Astrocyte of the spinal cord (primary cell): ENCODE measurements at regions not wholly inside any gene's neighbourhood (a gene's known extent, or its start where the extent isn't known, plus 50 kb on each side); places are given as distances from the start of the nearest gene placed in this dataset.
A peak's percentile ranks its signal among the peaks of the same experiment; 100 is the strongest.

Experiments
- DNase-seq: peaks from one replicate; pipeline ENCODE4 v3.0.0; 2011; ENCODE audit warnings: low read depth, low spot score
- H3K4me3 ChIP-seq: 2 replicates; pipeline ENCODE4 v1.5.1; 2011; ENCODE audit warnings: low read depth, mild to moderate bottlenecking, low read length, moderate library complexity
- in situ Hi-C: cut with HindIII; loops from 2 replicates; pipeline ENCODE4 v1.10.0; 2017; ENCODE audit warnings: low sequenced_read_pairs
- TF ChIP-seq, protein P1 (sequence below): IDR thresholded peaks from 2 replicates; pipeline ENCODE4 v1.5.1; 2012; ENCODE audit warnings: low read depth, mild to moderate bottlenecking, low read length, inconsistent platforms

DNA sequence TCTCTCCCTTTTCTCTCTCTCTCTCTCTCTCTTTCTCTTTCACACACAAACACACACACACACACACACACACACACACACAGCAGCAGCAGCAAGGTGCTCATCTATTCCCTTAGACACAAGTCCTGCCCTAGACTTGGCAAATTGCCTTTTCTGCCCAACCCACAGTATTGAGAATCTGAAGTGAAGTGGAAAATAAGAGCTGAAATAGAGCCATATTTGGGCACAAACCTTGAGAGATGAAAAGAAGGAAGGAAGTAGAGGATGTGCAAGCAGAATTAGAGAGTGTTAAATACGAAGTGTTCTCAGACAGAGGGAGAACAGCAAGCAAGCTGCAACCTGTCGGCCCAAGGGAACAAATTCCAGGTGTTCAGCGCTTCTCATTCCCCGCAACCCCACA lies 557.5 kb upstream of the NOX3 start:
- TF ChIP-seq, protein P1, sequence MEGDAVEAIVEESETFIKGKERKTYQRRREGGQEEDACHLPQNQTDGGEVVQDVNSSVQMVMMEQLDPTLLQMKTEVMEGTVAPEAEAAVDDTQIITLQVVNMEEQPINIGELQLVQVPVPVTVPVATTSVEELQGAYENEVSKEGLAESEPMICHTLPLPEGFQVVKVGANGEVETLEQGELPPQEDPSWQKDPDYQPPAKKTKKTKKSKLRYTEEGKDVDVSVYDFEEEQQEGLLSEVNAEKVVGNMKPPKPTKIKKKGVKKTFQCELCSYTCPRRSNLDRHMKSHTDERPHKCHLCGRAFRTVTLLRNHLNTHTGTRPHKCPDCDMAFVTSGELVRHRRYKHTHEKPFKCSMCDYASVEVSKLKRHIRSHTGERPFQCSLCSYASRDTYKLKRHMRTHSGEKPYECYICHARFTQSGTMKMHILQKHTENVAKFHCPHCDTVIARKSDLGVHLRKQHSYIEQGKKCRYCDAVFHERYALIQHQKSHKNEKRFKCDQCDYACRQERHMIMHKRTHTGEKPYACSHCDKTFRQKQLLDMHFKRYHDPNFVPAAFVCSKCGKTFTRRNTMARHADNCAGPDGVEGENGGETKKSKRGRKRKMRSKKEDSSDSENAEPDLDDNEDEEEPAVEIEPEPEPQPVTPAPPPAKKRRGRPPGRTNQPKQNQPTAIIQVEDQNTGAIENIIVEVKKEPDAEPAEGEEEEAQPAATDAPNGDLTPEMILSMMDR, result no peak
- DNase-seq, result no peak
- H3K4me3 ChIP-seq, result no peak overlapping the region
- in situ Hi-C loops, result no loop called here

DNA sequence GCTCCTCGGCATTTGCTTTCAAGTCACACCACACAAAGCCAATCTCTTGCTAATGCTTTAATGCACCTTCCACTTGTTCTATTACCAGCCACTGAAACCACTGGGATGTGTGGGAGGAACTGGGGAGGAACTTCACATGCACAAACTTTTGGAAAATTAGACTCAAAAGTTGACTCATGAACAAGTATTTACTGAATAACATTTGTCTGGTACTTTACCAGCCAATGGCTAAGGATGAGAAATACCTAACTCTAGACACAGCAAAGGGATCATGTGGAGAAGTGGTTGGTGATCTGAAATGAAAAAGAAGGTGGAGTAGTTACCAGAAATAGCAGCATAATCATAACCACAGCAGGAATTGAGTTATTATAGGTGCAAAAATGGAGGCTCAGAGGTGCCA lies 554.0 kb upstream of the NOX3 start:
- TF ChIP-seq, protein P1, result no peak
- DNase-seq, result peak; percentile 20
- in situ Hi-C loops, result no loop called here
- H3K4me3 ChIP-seq, result no peak overlapping the region

DNA sequence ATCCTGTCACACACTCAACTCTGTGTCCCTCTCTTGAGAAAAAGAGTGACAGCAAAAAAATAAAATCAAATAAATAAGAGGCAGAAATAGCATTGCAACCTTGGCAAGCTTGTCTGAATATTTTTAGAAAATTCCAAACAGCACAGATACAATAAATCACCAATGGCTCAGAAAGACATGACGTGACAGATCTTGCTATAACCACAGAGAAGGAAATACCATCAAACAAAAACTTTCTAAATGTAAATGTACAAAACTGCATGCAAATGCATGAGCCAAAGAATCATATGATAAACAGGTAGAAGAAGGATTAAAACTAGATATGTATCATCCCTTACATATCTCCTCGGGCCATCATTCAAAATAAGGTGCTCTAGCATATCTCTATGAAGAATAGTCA lies 549.2 kb upstream of the NOX3 start:
- in situ Hi-C loops, result no loop called here

DNA sequence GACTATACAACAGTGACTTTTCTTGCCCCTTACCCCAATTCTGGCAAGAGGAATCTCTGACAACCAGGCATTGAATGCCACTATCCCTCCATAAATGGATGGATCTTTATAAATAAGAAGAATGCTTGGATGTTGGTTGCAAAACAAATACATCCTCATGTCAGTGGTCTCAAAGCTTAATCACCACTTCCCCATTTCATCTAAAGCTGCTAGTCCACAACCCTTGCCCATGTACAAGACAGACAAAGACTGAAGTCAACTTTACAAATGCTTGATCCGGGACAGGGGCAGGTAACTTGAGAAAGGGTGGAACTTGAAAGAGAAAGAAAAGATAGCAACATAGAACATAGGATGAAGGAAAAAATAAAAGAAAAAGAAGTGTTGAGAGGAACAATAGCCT lies 540.5 kb upstream of the NOX3 start:
- no peak overlapping the region for H3K4me3 ChIP-seq
- no peak for DNase-seq
- in situ Hi-C loops, result no loop called here
- TF ChIP-seq, protein P1, result no peak

More for the DNA sequence above, 549.2 kb upstream of the NOX3 start:
- TF ChIP-seq, protein P1, result no peak
- DNase-seq, result no peak
- H3K4me3 ChIP-seq, result no peak overlapping the region

DNA sequence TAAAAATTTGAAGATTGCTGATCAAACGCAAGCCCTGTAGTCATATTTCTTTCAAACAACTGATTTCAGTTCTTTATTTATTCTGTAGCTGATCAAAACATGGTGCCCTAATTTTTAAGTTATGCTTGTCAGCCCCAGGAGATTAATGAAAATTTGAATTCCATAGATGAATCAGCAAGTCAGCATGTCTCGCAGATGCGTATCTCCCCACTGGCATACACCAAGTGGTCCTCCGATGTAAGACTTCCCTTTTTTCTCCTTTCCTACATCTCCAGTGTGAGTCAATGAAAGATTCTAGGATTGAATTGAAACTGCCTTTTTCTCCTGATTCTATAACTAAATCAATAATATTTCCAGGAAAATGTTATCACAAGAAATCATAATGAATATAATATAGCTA lies 539.6 kb upstream of the NOX3 start:
- TF ChIP-seq, protein P1, result no peak
- no peak overlapping the region for H3K4me3 ChIP-seq
- in situ Hi-C loops, result no loop called here
- no peak for DNase-seq

DNA sequence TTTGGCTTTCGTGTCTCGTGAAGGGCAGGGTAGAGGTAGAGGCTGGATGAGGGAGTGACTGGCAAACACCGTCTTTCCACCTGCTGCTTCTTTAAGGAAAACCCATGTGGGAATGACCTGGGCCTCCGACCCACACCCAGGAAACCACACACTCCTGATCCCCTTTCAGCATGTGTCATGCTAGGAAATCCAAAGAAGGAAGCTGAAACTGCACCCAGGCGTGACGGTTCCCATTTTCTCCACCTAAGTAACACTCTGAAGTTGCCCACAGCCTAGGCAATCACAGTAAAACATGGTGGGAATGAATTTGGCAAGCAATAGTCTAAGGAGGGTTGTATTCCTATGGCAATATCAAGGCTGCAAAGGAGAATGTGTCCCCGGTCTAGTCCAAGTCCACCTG lies 538.4 kb upstream of the NOX3 start:
- DNase-seq, result no peak
- in situ Hi-C loops, result no loop called here
- TF ChIP-seq, protein P1, result no peak
- no peak overlapping the region for H3K4me3 ChIP-seq

DNA sequence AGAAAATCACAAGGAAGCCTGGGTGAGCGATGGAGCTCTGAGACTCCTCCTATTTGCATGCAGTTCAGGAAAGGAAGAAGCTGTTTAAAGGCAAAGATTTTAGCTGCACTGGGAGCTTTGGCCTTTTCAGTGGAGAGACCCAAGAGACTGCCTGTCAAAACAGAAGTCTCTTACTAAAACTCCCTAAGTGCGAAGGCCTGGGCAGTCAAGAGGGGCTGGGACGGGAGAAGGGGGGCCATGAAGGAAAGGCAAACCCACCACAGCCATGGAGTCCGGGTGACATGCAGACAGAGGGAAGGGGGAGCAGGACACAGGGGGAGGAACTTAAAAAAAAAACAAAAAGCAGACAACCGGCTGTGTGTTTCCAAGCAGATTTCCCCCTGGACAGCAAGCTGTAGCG lies 537.6 kb upstream of the NOX3 start:
- H3K4me3 ChIP-seq, result no peak overlapping the region
- TF ChIP-seq, protein P1, result no peak
- in situ Hi-C loops, result no loop called here
- DNase-seq, result no peak
